Activated CD8-positive, alpha-beta memory T cell treated with anti-CD3 and anti-CD28 coated beads for 36 hours (primary cell): ENCODE measurements at regions not wholly inside any gene's neighbourhood (a gene's known extent, or its start where the extent isn't known, plus 50 kb on each side); places are given as distances from the start of the nearest gene placed in this dataset.

ENCODE experiments used
- CTCF ChIA-PET: fragments of 350-600 bp; sonication (Branson Sonifier 250); formaldehyde crosslinking; loops from one replicate; lab custom pipeline; 2021; ENCODE audit warnings: antibody characterized with exemption; lab: Charles Lee
- POLR2A ChIA-PET: fragments of 350-600 bp; sonication (Branson Sonifier 250); formaldehyde crosslinking; loops from one replicate; lab custom pipeline; 2021; ENCODE audit warnings: antibody characterized with exemption; lab: Charles Lee

DNA sequence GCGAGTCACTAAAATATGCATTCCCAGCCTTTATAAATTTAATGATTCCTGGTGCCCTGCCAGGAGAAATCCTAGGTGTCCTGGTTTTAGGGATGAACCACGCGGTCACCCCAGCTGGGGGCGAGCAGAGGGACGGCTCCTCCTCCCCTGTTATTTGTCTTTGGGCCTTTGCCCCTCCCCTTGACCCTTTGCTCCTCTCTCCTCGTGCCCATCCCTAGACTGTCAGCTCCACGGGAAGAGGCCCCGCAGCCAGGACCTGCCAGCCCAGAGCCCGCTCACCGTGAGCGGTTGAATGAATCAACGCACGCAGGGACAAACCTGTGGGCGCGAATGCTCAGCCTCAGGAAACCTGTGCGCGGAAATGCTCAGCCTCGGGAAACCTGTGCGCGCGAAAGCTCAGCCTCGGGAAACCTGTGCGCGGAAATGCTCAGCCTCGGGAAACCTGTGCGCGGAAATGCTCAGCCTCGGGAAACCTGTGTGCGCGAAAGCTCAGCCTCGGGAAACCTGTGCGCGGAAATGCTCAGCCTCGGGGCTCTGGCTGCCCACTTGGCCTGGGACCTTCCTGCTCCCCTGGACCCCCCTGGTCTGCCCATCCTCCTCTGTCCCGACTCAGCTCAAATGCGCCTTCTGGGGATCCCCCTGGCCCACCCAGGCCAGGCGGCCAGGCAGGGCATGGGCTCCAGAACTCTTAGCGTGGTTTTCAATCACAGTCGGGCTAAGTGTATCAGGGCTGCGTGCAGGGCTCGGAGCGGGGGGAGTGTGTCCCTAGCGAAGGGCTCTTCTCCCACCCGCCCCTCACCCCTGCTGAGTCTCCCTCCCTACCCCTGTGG, 140.5 kb upstream of the COL5A1 start:
- CTCF ChIA-PET, result no interaction called here
- POLR2A ChIA-PET, result no interaction called here

DNA sequence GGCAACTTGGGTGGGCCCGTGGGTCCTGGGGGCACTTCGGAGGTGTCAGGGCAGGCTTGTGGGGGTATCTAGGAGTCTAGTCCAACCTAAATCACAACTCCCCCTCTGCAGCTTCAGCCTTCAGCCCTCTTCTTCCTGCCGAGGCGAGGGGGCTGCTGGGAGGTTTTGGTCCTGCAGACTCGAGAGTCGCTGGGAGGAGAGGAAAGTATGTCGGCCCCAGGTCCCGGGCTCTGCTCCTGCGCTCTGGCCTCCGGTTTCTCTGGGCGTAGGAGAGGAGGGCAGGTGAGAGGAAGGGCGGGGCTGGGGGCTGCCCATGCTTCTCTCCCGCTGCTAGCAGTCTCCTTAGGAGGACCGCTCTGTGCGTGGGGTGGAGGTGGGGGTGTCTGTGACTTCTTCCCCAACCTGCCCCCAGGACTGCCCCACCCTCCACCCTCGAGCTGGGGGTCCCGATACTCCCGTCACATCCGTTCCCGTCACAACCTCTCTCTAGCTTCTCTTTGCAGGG, 139.8 kb upstream of the COL5A1 start:
- ChIA-PET CTCF (no interaction called here), POLR2A (no interaction called here)

DNA sequence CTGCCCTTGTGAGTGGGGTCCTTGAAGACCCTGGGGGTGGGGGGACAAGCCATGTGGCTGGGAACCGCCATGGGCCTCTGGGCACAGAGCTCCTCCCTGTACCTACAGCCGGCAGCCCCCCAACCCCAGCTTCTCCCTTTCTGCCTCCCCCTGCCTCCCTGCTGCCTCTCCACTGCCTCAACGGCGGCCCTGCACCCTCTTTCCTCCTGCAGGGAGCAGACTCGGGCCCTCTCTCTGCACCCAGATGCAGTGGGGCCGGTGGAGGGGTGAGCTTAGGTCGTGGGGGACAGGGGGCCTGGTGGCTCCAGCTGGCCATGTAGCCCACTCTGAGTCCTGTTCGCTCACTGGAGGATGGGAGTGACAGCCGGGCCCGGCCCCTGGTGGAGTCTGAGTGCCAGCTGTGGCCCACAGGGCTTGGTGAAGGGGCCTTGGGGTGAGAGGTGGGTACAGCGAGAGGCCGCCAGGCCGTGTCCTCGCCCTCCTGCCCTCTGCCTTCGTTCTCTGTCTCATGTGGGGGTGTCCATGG, 139.3 kb upstream of the COL5A1 start:
- POLR2A ChIA-PET, result no interaction called here
- CTCF ChIA-PET, result no interaction called here

DNA sequence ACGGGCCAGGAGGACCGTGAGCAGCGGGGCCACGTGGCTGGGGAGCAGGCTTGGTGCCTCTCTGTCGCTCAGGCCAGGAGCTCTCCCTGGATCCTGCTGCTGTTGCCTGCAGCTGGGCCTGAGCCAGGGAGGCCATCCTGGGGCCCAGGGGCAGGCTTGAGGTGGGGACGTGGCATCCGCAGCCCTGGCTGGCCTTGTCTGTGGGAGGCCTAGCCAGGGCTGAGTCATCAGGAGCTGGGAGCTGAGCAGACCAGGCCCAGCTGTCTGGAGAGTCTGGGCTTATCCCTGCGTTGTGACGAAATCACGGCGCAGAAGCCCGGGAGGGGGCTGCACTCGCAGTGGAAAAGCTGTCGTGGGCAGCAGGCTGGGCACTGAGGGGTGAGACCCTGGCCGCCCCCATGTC, 138.8 kb upstream of the COL5A1 start:
- ChIA-PET POLR2A (no interaction called here), CTCF (no interaction called here)

DNA sequence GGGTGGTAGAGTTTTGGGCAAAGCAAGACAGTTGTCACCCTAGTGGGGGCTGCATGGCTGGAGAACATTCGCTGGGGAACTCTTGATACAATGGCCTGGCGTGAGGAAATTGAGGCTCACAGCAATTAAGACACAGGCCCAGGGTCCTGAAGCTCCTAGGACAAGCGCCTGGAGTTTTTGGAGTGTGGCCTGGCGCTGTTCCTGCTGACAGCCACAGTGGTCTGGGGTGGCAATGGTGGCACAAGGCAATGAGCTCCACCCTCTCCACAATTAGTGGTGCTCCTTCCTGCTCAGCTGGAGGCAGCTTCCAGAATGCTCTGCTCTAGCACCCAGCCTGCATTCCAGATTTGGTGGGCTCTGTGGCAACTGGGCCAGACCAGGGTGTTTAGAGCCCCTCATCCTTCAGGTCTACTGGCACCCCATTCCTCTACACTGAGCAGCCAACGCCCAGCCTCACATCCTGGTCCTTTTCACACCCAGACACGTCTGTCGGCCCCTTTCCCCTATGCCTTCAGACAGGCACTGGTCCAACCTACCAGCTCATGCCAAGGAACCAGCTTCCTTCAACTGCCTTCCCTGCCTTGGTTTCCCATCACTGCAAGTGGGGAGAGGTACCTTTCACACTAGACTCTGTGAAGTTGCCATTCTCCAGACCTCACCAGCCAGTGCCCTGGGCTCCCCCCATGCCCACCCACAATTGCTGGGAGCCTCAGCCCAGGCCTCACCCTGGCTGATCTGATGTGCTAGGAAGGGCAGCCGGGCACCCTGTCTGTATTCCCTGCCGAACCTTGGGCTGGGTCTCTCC, 138.1 kb upstream of the COL5A1 start:
- CTCF ChIA-PET, result no interaction called here

DNA sequence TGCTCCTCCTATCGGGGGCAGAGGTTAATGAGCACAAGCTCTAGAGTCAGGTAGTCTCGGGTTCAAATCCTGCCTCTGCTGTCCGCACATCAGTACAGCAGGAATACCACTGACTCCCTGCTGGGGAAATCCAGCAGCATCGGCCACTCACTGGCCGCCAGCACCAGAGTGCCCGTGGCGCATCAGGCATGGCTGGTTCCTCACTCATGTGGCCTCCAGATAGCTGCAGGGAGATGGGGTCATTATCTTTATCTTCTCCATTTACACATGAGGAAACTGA, 137.6 kb upstream of the COL5A1 start:
- POLR2A ChIA-PET, result no interaction called here
- CTCF ChIA-PET, result no interaction called here

More for the DNA sequence above, 138.1 kb upstream of the COL5A1 start:
- POLR2A ChIA-PET, result no interaction called here

DNA sequence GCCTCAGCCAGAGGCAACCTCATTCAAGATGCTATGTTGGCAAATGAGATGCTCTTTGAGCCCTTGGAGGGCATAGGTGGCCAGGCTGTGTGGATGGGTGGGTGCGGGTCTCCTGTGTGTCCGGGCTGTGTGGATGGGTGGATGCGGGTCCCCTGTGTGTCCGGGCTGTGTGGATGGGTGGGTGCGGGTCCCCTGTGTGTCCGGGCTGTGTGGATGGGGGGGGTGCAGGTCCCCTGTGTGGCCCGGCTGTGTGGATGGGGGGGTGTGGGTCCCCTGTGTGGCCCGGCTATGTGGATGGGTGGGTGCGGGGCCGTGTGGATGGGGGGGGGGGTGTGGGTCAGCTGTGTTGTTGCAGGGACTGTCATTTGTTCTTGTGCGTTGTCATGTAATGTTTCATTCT, 136.6 kb upstream of the COL5A1 start:
- ChIA-PET POLR2A (no interaction called here), CTCF (no interaction called here)

DNA sequence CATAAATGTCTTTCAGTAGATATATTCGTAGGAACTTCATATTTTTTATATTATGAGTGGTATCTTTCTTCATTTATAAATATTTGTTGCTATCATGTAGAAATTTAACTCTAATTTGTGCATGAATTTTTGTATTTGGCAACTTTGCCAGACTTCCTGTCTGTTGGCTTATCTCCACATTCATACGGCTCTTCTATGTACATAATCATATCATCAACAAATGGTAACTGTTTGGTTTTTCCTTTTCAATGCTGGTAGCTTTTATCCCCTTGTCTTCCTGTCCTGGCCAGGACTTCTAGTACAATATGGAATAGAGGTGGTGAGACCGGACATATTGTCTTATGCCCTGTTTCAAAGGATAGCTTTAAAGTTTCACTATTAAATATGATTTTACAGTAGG, 132.3 kb upstream of the COL5A1 start:
- ChIA-PET POLR2A (no interaction called here), CTCF (no interaction called here)

DNA sequence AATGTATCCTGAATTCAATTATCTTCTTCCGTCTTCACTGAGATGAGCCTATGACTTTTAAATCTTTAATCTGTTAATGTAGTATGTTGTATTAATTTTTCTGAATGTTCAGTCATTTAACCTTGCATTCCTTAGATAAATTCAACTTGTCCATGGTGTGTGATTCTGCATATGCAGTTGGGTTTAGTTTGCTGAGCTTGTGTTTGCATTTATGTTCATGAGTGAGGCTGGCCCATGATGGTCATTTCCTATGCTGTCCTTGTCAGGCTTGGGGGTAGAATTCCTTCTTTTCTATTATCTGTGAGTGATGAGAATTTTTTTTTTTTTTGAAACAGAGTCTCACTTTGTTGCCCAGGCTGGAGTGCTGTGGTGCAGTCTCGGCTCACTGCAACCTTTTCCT, 131.8 kb upstream of the COL5A1 start:
- POLR2A ChIA-PET, result no interaction called here
- CTCF ChIA-PET, result no interaction called here

DNA sequence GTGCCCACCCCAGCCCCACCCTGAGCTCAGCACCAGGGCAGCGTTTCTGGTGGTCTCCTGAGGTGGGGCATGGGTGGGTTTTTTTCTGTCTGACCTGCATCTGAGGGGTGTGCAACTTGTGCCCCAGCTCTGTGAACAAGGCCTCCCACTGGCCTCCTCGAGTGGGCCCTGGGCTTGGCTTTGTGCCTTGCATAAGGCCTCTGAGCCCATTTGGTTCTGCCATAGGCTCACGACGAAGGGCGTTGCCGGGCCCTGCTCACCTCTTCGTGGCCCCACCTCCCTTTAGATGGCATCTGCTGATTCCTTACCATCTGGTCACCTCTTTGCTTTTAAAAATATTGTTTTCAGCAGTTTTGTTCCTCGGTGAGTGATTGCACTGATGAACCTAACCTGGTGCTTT, 127.1 kb upstream of the COL5A1 start:
- POLR2A ChIA-PET, result no interaction called here
- CTCF ChIA-PET, result no interaction called here

DNA sequence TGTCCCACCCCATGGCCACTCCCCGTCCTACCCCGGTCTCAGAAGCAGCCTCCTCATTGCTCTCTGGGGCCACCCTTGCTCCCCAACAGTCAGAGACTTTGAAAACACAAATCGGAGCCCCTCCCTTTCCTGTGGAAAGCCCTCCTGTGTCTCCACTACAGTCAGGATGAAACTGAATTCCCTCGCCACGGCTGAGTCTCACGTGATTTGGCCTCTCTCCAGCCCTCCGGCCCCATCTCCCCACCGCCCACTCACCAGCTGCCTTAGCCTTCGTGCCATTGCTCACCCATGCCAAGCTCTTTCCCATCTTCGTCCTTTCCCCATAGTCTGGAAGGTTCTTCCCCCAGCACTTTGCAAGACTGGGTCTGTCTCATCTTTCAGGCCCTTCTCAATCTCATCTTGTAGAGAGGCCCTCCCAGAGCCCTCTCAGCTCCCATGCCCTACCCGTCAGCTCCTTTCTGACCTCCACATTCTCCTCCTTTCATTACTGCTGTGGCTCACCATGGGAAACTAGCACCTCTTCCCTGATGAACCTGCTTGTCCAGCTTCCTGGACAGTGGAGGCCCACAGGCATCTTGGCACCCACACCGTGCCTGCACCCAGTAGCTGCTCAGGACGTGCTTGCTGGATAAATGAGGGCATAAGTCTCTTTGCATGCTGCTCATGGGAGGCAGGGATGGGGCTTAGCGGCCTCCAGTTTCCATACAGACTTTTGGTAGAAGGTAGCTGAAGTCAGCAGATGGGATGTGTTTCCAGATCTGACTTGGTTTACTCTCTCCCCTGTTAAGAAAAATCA, 126.4 kb upstream of the COL5A1 start:
- ChIA-PET CTCF (no interaction called here), POLR2A (no interaction called here)

DNA sequence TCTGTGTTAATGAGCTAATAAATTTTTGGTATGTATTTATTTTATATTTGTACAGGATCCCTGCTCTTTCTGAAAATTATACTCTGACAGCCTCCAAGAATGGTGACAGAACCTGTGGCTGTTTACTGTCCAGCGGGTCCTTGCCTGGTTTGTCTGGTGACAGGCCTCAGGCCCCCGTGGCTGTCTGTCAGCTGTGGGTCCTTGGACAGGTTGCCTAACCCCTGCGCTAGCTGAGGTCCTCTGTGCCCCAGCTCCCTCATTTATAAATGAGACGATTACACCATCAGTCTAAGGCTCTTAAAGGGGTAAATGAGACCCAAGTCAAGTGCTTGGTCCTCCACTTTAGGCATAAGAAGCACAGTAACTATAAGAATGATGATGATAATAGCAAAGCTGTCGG, 125.1 kb upstream of the COL5A1 start:
- ChIA-PET POLR2A (no interaction called here), CTCF (no interaction called here)

DNA sequence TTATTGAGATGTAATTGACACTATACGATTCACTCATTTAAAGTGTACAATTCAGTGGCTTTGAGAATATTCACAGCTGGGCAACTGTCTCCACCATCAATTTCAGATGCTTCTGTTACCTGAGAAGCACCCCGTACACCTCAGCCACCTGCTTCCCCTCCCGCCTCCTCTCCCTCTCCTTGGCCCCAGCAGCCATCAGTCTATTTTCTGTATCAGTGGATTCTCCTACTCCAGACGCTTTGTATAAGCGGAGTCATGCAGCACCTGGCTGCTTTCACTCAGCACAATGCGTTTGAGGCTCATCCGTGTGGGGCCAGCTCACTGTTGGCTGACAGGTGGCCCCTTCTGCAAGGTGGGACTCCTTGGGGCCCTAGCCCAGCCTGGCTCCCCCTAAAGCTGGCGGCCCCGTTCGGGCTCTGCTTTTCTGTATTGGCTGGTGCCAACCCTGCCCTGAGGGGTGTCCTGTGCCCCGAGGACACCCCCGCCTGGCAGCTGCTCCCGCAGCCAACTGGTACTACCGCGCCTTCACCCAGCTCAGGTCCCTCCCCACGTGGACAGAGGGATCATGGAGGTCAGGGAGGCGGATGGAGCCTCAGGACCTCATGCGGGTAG, 124.4 kb upstream of the COL5A1 start:
- ChIA-PET POLR2A (no interaction called here), CTCF (no interaction called here)

DNA sequence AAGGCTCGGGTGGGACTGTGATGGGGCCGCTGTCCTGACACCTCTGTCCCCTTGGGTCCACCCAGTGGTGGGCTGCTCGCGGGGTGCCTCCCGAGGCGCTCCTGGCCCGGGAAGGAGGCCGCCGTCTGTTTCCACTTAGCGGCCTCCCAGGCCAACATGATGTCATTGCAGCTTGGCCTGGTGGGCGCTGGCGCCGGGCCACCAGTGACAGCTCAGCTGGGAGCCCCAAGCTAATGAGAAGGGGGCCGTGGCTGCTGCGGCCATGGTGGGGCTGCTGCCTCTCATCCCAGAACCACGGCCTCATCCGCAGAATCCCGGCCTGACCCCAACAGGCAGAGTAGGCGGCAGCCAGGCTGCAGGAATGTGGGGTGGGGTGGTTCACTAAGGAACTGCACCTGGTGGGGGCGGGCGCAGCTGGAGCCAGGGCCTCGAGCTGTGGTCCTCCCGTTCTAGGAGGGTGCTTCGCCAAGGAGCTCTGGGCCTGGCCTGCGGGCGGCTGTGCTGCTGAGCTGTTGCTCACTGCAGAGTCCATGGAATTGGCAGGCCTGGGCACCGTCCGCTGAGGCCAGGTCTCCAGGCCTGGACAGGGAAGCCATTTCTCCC, 123.5 kb upstream of the COL5A1 start:
- ChIA-PET POLR2A (no interaction called here), CTCF (no interaction called here)

DNA sequence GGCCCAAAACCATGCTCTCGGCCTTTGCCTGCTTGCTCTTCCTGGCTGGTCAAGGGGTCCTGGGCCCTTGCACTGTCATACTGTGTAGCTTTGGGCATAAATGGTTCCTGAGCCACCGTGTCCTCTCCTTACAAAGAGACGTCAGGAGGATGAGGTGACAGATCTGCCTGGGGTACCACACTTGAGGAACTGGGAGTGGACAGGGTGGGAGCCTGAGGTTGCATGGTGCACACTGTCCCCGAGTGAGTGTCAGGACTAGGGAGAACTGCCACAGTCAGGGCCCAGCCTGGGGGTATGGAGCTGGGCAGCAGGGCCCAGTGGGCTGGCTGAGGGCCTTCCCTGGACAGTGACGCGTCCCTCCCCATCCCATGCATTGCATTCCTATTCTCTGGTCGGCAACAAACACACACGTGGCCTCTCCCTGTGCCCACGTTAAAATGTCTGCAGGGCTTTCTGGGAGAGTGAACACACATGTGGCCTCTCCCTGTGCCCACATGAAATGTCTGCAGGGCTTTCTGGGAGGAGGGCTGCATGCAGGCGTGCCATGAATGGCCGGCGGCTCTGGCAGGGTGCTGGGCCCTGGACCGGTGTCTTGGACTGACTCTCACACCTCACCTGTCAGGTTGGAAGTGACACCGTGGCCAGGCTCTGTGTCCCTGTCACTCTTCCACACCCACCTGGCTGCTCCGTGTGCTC, 122.1 kb upstream of the COL5A1 start:
- CTCF ChIA-PET, result no interaction called here
- POLR2A ChIA-PET, result no interaction called here

DNA sequence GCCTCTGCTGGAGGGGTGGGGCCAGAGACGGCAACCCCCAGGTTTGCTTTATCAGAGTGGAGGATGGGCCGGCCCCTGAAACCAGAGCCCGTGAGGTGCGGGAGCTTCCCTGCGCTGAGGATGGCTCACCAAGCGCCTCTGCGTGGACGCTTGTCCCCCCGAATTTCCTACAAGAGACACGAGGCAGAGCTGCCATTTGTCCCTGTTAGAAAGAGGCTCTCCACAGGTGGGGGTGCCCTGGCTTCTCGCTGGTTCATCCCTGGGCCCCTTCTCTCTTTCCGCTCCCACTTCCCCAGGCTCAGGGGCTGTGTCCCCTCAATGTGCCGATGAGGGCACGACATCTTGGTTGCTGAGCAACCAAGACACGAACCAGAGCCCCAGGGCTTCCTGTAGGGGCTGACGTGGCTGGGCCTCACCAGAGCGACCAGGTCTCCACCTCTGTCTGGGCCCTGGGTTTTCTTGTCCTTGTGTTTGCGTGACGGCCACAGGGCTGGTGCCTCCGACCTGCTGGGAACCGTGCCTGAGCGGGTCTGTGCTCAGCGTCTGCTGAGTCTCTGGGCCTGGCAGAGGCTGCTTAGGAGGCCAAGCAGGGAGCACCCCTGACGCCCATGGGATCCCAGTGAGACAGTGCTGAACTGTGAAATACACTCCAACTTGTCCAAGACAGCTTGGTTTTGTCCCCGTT, 119.6 kb upstream of the COL5A1 start:
- ChIA-PET CTCF (no interaction called here), POLR2A (no interaction called here)

DNA sequence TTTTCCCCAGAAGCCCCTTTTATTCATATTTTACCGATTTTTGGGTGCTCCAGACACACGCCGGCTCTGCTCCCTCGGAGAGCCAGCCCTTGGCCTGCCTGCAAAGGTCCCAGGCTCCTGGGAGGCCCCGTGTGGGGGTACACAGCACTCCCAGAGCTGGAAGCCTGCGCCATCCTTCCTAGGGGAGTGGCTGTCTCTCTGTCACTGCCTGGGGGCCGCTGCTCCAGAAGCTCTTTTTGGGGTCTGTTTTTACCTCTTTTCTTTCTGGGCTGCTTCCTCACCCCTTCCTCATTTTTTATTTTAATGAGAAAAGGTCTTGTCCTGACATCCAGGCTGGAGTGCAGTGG, 119.1 kb upstream of the COL5A1 start:
- ChIA-PET CTCF (no interaction called here), POLR2A (no interaction called here)

DNA sequence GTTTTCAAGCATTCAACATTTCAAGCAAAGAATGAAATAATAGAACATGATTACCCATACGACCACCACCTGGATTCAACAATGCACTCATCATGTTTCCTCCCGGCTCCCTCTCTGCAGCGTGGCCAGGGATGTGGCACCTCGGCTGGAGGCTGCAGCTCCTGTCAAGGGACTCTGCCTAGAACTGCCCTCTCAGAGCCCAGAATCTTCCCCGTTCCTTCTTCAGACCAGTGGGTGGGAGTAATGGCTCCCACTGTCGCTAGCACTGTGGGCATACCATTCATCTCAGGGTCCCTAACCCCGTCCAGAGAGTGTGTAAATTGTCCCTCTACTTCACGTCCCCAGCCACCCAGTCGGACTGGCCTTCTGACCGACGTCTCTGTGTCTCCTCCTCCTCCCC, 118.6 kb upstream of the COL5A1 start:
- POLR2A ChIA-PET, result no interaction called here
- CTCF ChIA-PET, result no interaction called here
